ENCODE measurements at regions not wholly inside any gene's neighbourhood (a gene's known extent, or its start where the extent isn't known, plus 50 kb on each side); places are given as distances from the start of the nearest gene placed in this dataset.
"Not testable (repeated sequence)": the region's sequence is repeated elsewhere in the genome, so short reads cannot be mapped to it uniquely, and the experiment has no call there.

GRCh38 chr2:47964277-47964676 lies 58.0 kb upstream of the FBXO11 start:
- no peak for DNase-seq

DNA sequence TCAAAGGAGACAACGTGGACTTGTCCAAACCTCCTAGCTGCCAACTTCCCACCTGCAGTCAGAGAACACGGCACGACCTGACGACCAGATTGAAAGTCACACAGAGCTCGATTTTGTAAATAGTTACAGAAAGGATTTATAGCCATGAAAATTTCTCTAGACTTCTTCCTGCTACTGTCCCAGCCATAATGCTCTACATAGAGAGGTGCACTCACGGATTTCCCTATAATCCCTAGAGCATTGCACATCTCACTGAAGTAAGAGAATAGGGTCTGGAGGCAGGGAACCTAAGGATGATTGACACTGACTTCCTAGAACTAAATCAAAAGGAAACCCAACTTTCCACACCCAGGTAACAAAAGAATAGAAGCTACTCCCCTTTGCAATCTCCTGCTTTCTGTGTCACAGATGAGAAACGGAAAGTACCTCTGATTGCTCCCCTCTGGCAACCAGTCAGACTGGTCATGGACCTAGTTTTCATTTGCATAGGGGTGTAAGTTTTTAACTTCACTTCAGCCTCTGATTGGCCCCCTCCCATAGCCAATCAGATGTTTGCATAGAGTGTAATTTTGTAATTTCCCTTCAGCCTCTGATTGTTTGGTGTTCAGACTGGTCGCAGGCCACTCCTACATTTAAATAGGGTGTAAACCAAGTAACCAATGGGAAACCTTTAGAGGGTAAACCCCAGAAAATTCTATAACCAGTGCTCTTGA lies 58.6 kb upstream of the FBXO11 start:
- DNase-seq: peak; percentile 56

DNA sequence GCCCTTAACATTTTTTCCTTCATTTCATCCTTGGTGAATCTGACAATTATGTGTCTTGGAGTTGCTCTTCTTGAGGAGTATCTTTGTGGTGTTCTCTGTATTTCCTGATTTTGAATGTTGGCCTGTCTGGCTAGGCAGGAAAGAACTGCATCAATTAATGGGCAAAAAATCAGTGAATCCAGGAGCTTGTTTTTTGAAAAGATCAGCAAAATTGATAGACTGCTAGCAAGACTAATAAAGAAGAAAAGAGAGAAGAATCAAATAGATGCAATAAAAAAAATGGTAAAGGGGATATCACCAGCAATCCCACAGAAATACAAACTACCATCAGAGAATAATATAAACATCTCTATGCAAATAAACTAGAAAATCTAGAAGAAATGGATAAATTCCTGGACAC lies 70.4 kb upstream of the FBXO11 start:
- not testable (repeated sequence) for DNase-seq

DNA sequence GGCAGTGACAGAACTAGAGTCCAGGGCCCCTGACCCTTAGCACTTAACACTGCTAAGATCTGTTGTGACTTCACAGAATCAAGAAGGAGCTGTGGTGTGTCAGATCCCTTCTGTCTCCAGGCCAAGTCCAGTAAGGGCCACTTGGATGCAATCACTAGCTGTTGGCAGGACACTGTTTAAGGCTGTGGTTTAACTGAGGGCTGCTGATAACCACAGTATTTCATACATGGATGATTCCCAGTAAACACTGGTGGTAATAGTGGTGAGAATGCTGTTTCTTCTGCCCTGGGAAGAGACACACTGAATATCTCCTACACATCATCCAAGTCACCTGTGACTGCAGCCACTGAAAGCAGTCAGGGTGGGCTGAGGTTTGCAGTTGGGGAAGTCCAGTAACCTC lies 77.7 kb upstream of the FBXO11 start:
- DNase-seq: peak; percentile 88

GRCh38 chr2:47990503-47990902 lies 84.2 kb upstream of the FBXO11 start:
- no peak for DNase-seq

DNA sequence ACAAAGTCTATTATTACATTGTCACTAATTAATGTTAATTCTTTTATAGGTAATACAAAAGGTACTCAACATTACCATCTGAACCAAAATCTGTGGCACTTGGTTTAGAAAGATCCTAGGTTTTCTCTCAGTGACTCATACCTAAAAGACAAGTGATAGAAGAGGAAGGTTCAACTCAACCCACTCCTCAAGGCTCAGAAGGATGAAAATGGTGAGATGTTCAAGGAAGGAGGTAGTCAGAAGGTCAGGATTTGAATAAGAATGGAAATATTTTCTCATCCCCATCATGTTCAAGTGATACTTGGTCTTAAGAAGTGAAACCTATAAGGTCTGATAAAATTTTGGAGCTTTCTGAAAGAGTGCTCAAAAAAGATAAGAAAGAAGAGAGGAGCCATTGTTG lies 86.4 kb upstream of the FBXO11 start:
- peak; percentile 36 for DNase-seq

DNA sequence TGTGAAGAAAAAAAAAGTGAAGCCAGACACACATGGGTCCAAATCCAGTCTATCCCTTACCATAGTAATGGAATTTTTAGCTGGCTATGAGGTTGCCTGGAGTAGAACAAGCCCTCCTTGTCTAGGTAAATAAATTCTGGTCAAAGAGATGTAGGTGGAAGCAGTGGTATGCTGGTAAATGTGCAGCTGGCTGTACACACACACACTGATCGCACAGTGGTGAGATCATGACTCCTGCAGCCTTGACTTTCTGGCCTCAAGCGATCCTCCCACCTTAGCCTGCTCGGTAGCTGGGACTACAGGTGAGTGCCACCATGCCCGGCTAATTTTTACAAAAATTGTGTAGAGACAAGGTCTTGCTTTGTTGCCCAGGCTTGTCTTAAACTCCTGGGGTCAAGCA lies 90.5 kb upstream of the FBXO11 start:
- no peak for DNase-seq

GRCh38 chr2:47999512-47999911 lies 93.2 kb upstream of the FBXO11 start:
- DNase-seq: no peak

- no peak for DNase-seq
Measured at GRCh38 chr2:48001498-48001897, 95.2 kb upstream of the FBXO11 start.

GRCh38 chr2:48006094-48006493 lies 99.8 kb upstream of the FBXO11 start:
- no peak for DNase-seq

- DNase-seq: no peak
Measured at GRCh38 chr2:48007699-48008268, 101.5 kb upstream of the FBXO11 start.

- no peak for DNase-seq
Measured at GRCh38 chr2:48009256-48009655, 103.0 kb upstream of the FBXO11 start.

DNA sequence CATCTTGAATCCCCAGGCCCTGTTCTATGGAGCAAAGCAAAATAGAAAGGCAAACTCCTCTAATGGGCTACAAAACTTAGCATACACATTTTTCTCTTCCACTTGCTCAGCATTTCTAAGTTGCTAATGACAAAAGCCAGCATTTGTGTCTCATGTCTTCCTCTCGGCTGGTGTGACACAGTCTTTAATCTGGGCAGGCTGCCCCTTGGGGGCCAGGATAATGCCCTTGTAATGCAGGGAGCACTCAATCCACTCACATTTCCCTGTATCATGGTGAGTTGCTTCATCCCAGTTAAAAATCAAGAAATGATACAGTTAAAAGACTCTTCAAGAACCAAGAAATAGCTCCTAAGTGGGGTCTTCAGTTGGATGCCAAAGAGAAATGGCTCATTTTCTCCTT lies 109.1 kb upstream of the FBXO11 start:
- DNase-seq: no peak

GRCh38 chr2:48016225-48017019 lies 110.1 kb upstream of the FBXO11 start:
- DNase-seq: no peak

DNA sequence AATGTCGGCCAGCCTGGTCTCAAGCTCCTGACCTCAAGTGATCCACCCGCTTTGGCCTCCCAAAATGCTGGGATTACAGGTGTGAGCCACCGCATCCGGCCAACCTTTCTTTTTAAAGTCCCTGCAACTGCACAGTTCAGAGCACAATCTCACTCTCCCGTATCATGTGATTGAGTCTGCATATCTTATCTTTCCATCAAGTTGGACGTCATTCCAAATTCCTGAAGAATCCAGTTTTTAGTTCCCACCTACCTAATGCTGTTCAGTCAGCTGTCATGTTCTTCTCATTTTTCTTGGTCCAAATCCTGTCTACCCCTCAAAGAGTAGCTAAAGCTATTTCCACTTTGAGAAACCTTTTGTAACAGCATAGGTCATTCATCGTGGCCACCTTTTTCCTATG lies 110.8 kb upstream of the FBXO11 start:
- no peak for DNase-seq

DNA sequence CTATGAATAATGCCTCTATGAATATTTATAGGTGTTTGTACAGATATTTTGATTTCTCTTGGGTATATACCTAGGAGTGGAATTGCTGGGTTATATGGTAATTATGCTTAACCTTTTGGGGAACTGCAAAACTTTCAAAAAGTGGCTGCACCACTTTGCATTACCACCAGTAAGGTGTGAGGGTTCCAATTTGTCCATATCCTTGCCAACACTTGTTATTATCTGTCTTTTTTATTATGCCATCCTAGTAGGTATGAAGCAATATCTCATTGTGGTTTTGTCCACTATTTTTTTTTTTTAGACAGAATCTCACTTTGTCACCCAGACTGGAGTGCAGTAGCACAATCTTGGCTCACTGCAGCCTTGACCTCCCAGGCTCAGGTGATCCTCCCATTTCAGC lies 112.2 kb upstream of the FBXO11 start:
- DNase-seq: no peak

GRCh38 chr2:48026865-48027264 lies 120.6 kb upstream of the FBXO11 start:
- no peak for DNase-seq

DNA sequence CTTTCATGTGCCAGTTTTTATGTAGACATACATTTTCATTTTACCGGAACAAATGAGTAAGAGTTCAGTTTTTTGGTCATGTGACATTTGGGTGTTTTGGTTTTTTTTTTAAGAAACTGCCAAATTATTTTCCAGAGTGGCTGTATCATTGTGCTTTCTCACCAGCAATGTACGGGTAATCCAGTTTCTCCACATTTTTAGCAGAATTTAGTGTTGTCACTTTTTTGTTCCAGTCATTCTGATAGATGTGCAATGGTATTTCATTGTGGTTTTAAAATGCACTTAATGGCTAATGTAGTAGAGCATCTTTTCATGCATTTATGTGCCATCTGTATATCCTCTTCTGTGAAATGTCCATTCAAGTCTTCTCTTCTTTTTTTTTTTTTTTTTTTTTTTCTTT lies 126.5 kb upstream of the FBXO11 start:
- DNase-seq: no peak

- peak; percentile 42 for DNase-seq
Measured at GRCh38 chr2:48034295-48034694, 128.0 kb upstream of the FBXO11 start.

- no peak for DNase-seq
Measured at GRCh38 chr2:48036312-48036711, 130.0 kb upstream of the FBXO11 start.

GRCh38 chr2:48039209-48039990 lies 133.1 kb upstream of the FBXO11 start:
- DNase-seq: no peak

DNA sequence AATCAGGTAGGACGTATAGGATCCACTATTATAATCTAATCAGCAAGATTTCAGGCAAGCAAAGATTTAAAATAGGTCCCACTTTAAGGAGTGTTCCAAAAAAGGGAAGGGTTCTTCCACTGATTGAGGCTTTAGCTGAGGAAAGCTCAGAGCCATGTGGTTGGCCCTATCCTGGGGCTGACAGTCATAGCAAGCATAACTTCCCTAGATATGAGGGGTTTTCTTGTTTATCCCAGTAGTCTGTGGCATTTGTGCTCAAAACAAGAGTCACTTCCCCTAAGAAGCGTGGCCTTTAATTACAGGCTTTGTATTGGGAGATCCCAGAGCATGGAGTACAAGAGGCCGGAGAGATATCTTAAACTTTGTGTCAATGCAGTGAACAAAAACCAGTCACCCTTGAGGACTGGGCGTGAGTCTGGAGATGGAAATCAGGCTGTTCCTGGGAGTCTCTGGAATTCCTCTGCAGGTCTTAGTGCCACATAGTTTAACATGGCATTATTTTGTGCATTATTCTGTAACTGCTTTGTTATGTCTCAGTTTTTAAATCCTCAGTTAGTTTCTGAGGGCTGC lies 136.9 kb upstream of the FBXO11 start:
- no peak for DNase-seq

DNA sequence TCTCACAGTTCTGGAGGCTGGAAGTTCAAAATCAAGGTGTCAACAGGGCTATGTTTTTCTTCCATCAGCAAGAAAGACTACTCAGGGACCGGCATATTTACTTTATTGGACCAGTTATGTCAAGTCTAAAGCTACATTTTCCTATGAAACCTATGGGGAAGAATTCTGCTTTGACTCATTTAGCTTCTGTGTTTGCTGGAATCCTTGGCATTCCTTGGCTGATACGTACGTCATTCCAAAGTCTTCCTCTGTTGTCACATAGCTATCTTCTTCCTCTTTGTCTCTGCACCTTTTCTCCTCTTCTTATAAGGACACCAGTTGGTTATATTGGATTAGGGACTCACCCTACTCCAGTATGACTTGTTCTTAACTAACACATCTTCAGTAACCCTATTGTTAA lies 137.4 kb upstream of the FBXO11 start:
- no peak for DNase-seq
